ENCODE measurements at regions not wholly inside any gene's neighbourhood (a gene's known extent, or its start where the extent isn't known, plus 50 kb on each side); places are given as distances from the start of the nearest gene placed in this dataset.
A peak's percentile ranks its signal among the peaks of the same experiment; 100 is the strongest.

GRCh38 chr9:6078382-6079105 lies 63.1 kb upstream of the RANBP6 start:
- intact Hi-C loops (cut with micrococcal nuclease): loop anchor here (10.0 kb wide), 1 partner anchor 56 kb away; no protein-coding TSS in a partner anchor
- no peak overlapping the region for H3K9ac ChIP-seq (ENCODE audit: low read length)
- no peaks in the 10 kb centered on the region for H3K36me3 ChIP-seq (ENCODE audit: low read depth, low read length)
- no peaks in the 10 kb centered on the region for H3K9me3 ChIP-seq (ENCODE audit: low read length)
- no peak overlapping the region for H2AFZ ChIP-seq (ENCODE audit: low read length)
- peaks cover 20% of the 10 kb centered on the region for H3K4me1 ChIP-seq (ENCODE audit: insufficient read depth, low read length)
- CTCF ChIA-PET: no interaction called here
- DNase-seq: no peak
- no peaks in the 10 kb centered on the region for H3K27me3 ChIP-seq (ENCODE audit: low read length)
- H3F3A ChIP-seq (ENCODE audit: low read length, unreplicated experiment): no peaks in the 10 kb centered on the region
- no peak overlapping the region for H3K4me2 ChIP-seq (ENCODE audit: low read length)
- no peak overlapping the region for H3K4me3 ChIP-seq (ENCODE audit: low read length)
- TF ChIP-seq CTCF (conservative IDR thresholded peaks at IDR 0.05; ENCODE audit: low read depth, low read length) (no peak), EZH2phosphoT487 (IDR thresholded peaks at IDR 0.05; ENCODE audit: borderline replicate concordance, low read length) (no peak), EZH2 (IDR thresholded peaks at IDR 0.05; ENCODE audit: low read length, unreplicated experiment) (no peak)
- H3K27ac ChIP-seq (ENCODE audit: low read length): no peak overlapping the region
- ATAC-seq: no peak
- no peaks in the 10 kb centered on the region for H4K20me1 ChIP-seq (ENCODE audit: low read length)
- no peaks in the 10 kb centered on the region for H3K9me2 ChIP-seq (replicated peaks; ENCODE audit: low read length)
- POLR2A ChIA-PET (ENCODE audit: unreplicated experiment): no interaction called here
- no TSS peak for BruUV-seq (replicated peaks)
- H3K79me2 ChIP-seq (ENCODE audit: low read length): no peaks in the 10 kb centered on the region

- intact Hi-C loops (cut with micrococcal nuclease): loop anchor here (10.0 kb wide), 1 partner anchor 58 kb away; no protein-coding TSS in a partner anchor
- DNase-seq (no peak), ATAC-seq (no peak)
- Histone ChIP-seq H3K9ac (ENCODE audit: low read length) (no peak overlapping the region), H3K4me2 (ENCODE audit: low read length) (no peak overlapping the region), H3K27ac (ENCODE audit: low read length) (no peak overlapping the region), H3F3A (ENCODE audit: low read length, unreplicated experiment) (no peaks in the 10 kb centered on the region), H2AFZ (ENCODE audit: low read length) (no peak overlapping the region), H3K4me3 (ENCODE audit: low read length) (no peak overlapping the region), H3K79me2 (ENCODE audit: low read length) (no peaks in the 10 kb centered on the region), H3K9me3 (ENCODE audit: low read length) (no peaks in the 10 kb centered on the region), H3K9me2 (replicated peaks; ENCODE audit: low read length) (no peaks in the 10 kb centered on the region), H4K20me1 (ENCODE audit: low read length) (no peaks in the 10 kb centered on the region), H3K27me3 (ENCODE audit: low read length) (no peaks in the 10 kb centered on the region), H3K36me3 (ENCODE audit: low read depth, low read length) (no peaks in the 10 kb centered on the region), H3K4me1 (ENCODE audit: insufficient read depth, low read length) (peaks cover 27% of the 10 kb centered on the region)
- POLR2A ChIA-PET (ENCODE audit: unreplicated experiment): no interaction called here
- CTCF ChIA-PET: no interaction called here
- BruUV-seq (replicated peaks): no TSS peak
- TF ChIP-seq EZH2phosphoT487 (IDR thresholded peaks at IDR 0.05; ENCODE audit: borderline replicate concordance, low read length) (no peak), EZH2 (IDR thresholded peaks at IDR 0.05; ENCODE audit: low read length, unreplicated experiment) (no peak), CTCF (conservative IDR thresholded peaks at IDR 0.05; ENCODE audit: low read depth, low read length) (no peak)
Observed at GRCh38 chr9:6076851-6077250, 61.4 kb upstream of the RANBP6 start.

- H3K9me3 ChIP-seq (ENCODE audit: low read length): no peaks in the 10 kb centered on the region
- H3K79me2 ChIP-seq (ENCODE audit: low read length): no peaks in the 10 kb centered on the region
- H3K27ac ChIP-seq (ENCODE audit: low read length): peak overlapping the region; percentile 70
- H3F3A ChIP-seq (ENCODE audit: low read length, unreplicated experiment): no peaks in the 10 kb centered on the region
- H3K4me1 ChIP-seq (ENCODE audit: insufficient read depth, low read length): peaks cover 16% of the 10 kb centered on the region; the same call in 1 of the 2 replicates
- no peaks in the 10 kb centered on the region for H3K36me3 ChIP-seq (ENCODE audit: low read depth, low read length)
- POLR2A ChIA-PET (ENCODE audit: unreplicated experiment): no interaction called here
- BruUV-seq (replicated peaks): no TSS peak
- intact Hi-C loops (cut with micrococcal nuclease): loop anchor here (10.0 kb wide), 1 partner anchor 61 kb away; no protein-coding TSS in a partner anchor
- ATAC-seq (peak; percentile 87), DNase-seq (peak; percentile 61)
- H2AFZ ChIP-seq (ENCODE audit: low read length): no peak overlapping the region
- H3K27me3 ChIP-seq (ENCODE audit: low read length): no peaks in the 10 kb centered on the region
- H4K20me1 ChIP-seq (ENCODE audit: low read length): no peaks in the 10 kb centered on the region
- H3K9me2 ChIP-seq (replicated peaks; ENCODE audit: low read length): no peaks in the 10 kb centered on the region
- no peak overlapping the region for H3K4me3 ChIP-seq (ENCODE audit: low read length)
- CTCF ChIA-PET: interaction anchor here (0.6 kb wide), 1 partner anchor 255 kb away, joined by 6 read pairs; no protein-coding TSS in a partner anchor
- H3K9ac ChIP-seq (ENCODE audit: low read length): peak overlapping the region; percentile 19; the same call in 1 of the 2 replicates
- TF ChIP-seq CTCF (conservative IDR thresholded peaks at IDR 0.05; ENCODE audit: low read depth, low read length): no peak
- no peak for TF ChIP-seq EZH2 (IDR thresholded peaks at IDR 0.05; ENCODE audit: low read length, unreplicated experiment)
- no peak for TF ChIP-seq EZH2phosphoT487 (IDR thresholded peaks at IDR 0.05; ENCODE audit: borderline replicate concordance, low read length)
- H3K4me2 ChIP-seq (ENCODE audit: low read length): peak overlapping the region; percentile 18; the same call in 1 of the 2 replicates
Observed at GRCh38 chr9:6073731-6074130, 58.3 kb upstream of the RANBP6 start.

Data from PC-3 (cell line).